ENCODE measurements at regions not wholly inside any gene's neighbourhood (a gene's known extent, or its start where the extent isn't known, plus 50 kb on each side); places are given as distances from the start of the nearest gene placed in this dataset.

DNA sequence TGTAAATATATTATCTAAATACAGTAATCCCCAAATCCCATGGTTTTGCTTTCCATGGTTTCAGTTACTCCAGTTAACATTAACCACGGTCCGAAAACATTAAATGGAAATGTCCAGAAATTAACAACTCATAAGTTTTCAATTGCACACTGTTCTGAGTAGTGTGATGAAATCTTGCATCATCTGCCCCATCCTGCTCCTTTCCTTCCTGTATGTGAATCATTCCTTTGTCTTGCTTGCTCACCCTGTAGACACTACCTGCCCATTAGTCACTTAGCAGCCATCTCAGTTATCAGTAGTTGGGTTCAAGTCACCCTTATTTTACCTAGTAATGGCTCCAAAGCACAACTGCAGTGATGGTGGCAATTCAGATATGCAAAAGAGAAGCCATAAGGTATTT is 1568.5 kb upstream of the WWC1 start:
- Histone ChIP-seq H3K9me3 (ENCODE audit: low read length) (no peaks in the 10 kb centered on the region), H3K4me3 (ENCODE audit: low read length) (no peak overlapping the region), H3K27me3 (ENCODE audit: insufficient read depth, low read depth, low read length) (no peaks in the 10 kb centered on the region), H3K79me2 (replicated peaks; ENCODE audit: insufficient read depth, low read length) (no peaks in the 10 kb centered on the region), H3K36me3 (ENCODE audit: insufficient read depth, low read length) (no peaks in the 10 kb centered on the region), H3K27ac (ENCODE audit: low read length) (no peak overlapping the region), H3F3A (ENCODE audit: insufficient read depth, low read length, poor library complexity, severe bottlenecking) (no peaks in the 10 kb centered on the region), H4K20me1 (ENCODE audit: insufficient read depth) (no peaks in the 10 kb centered on the region), H2AFZ (ENCODE audit: low read depth, low read length) (no peak overlapping the region), H3K9ac (ENCODE audit: low read length) (no peak overlapping the region), H3K9me2 (ENCODE audit: insufficient read depth, low read length) (no peaks in the 10 kb centered on the region), H3K4me2 (ENCODE audit: low read length) (no peak overlapping the region)
- no peak for TF ChIP-seq EZH2 (IDR thresholded peaks at IDR 0.05; ENCODE audit: borderline replicate concordance, insufficient read depth, low read length, poor library complexity, severe bottlenecking)
- TF ChIP-seq, protein P1, sequence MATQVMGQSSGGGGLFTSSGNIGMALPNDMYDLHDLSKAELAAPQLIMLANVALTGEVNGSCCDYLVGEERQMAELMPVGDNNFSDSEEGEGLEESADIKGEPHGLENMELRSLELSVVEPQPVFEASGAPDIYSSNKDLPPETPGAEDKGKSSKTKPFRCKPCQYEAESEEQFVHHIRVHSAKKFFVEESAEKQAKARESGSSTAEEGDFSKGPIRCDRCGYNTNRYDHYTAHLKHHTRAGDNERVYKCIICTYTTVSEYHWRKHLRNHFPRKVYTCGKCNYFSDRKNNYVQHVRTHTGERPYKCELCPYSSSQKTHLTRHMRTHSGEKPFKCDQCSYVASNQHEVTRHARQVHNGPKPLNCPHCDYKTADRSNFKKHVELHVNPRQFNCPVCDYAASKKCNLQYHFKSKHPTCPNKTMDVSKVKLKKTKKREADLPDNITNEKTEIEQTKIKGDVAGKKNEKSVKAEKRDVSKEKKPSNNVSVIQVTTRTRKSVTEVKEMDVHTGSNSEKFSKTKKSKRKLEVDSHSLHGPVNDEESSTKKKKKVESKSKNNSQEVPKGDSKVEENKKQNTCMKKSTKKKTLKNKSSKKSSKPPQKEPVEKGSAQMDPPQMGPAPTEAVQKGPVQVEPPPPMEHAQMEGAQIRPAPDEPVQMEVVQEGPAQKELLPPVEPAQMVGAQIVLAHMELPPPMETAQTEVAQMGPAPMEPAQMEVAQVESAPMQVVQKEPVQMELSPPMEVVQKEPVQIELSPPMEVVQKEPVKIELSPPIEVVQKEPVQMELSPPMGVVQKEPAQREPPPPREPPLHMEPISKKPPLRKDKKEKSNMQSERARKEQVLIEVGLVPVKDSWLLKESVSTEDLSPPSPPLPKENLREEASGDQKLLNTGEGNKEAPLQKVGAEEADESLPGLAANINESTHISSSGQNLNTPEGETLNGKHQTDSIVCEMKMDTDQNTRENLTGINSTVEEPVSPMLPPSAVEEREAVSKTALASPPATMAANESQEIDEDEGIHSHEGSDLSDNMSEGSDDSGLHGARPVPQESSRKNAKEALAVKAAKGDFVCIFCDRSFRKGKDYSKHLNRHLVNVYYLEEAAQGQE (IDR thresholded peaks at IDR 0.05; ENCODE audit: borderline replicate concordance): no peak
- no peak for TF ChIP-seq TAF1 (IDR thresholded peaks at IDR 0.05; ENCODE audit: low read depth)
- TF ChIP-seq EP300 (conservative IDR thresholded peaks at IDR 0.05; ENCODE audit: poor library complexity, severe bottlenecking): no peak

DNA sequence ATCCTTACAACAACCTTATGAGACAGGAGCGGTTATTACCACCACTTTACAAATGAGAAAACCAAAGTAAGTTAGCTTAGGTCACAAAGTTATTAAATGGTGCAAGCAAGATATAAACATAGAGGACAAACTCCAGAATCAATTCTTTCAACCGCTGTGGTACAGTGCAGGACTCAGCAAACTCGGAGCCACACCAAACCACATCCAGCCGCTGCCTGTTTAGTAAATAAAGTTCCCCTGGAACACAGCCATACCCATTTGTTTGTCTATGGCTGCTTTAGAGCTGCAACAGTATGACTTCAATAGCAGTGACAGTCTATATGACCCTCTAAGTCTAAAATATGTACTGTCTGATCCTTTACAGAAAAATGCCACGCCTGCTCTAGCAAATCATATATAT is 1567.2 kb upstream of the WWC1 start:
- Histone ChIP-seq H2AFZ (ENCODE audit: low read depth, low read length) (no peak overlapping the region), H3K27me3 (ENCODE audit: insufficient read depth, low read depth, low read length) (no peaks in the 10 kb centered on the region), H3K4me3 (ENCODE audit: low read length) (no peak overlapping the region), H3K36me3 (ENCODE audit: insufficient read depth, low read length) (no peaks in the 10 kb centered on the region), H3K9me3 (ENCODE audit: low read length) (no peaks in the 10 kb centered on the region), H3K9me2 (ENCODE audit: insufficient read depth, low read length) (no peaks in the 10 kb centered on the region), H3K79me2 (replicated peaks; ENCODE audit: insufficient read depth, low read length) (no peaks in the 10 kb centered on the region), H3K4me2 (ENCODE audit: low read length) (no peak overlapping the region), H3K9ac (ENCODE audit: low read length) (no peak overlapping the region), H4K20me1 (ENCODE audit: insufficient read depth) (no peaks in the 10 kb centered on the region), H3K27ac (ENCODE audit: low read length) (no peak overlapping the region), H3F3A (ENCODE audit: insufficient read depth, low read length, poor library complexity, severe bottlenecking) (no peaks in the 10 kb centered on the region)
- TF ChIP-seq MXI1 (conservative IDR thresholded peaks at IDR 0.05; ENCODE audit: poor library complexity, severe bottlenecking) (no peak), EP300 (conservative IDR thresholded peaks at IDR 0.05; ENCODE audit: poor library complexity, severe bottlenecking) (no peak), RAD21 (conservative IDR thresholded peaks at IDR 0.05) (no peak), POLR2AphosphoS5 (IDR thresholded peaks at IDR 0.05) (no peak), TAF1 (IDR thresholded peaks at IDR 0.05; ENCODE audit: low read depth) (no peak), EZH2 (IDR thresholded peaks at IDR 0.05; ENCODE audit: borderline replicate concordance, insufficient read depth, low read length, poor library complexity, severe bottlenecking) (no peak), SMC3 (conservative IDR thresholded peaks at IDR 0.05; ENCODE audit: poor library complexity) (no peak)
- TF ChIP-seq, protein P2, sequence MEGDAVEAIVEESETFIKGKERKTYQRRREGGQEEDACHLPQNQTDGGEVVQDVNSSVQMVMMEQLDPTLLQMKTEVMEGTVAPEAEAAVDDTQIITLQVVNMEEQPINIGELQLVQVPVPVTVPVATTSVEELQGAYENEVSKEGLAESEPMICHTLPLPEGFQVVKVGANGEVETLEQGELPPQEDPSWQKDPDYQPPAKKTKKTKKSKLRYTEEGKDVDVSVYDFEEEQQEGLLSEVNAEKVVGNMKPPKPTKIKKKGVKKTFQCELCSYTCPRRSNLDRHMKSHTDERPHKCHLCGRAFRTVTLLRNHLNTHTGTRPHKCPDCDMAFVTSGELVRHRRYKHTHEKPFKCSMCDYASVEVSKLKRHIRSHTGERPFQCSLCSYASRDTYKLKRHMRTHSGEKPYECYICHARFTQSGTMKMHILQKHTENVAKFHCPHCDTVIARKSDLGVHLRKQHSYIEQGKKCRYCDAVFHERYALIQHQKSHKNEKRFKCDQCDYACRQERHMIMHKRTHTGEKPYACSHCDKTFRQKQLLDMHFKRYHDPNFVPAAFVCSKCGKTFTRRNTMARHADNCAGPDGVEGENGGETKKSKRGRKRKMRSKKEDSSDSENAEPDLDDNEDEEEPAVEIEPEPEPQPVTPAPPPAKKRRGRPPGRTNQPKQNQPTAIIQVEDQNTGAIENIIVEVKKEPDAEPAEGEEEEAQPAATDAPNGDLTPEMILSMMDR (IDR thresholded peaks at IDR 0.05; ENCODE audit: poor library complexity, severe bottlenecking): no peak
- TF ChIP-seq, protein P1 (IDR thresholded peaks at IDR 0.05; ENCODE audit: borderline replicate concordance): no peak
